Endodermal cell (in vitro differentiated cells): ENCODE measurements at regions not wholly inside any gene's neighbourhood (a gene's known extent, or its start where the extent isn't known, plus 50 kb on each side); places are given as distances from the start of the nearest gene placed in this dataset.
"Not testable (repeated sequence)": the region's sequence is repeated elsewhere in the genome, so short reads cannot be mapped to it uniquely, and the experiment has no call there.

Experiments used
- DNase-seq: peaks from one replicate; pipeline ENCODE4 v3.0.0-alpha.2; 2017
- H3K27ac ChIP-seq: 2 replicates; pipeline ENCODE4 v1.5.1; 2013; ENCODE audit warnings: mild to moderate bottlenecking, low read depth, low read length, moderate library complexity
- H3K27me3 ChIP-seq: 2 replicates; pipeline ENCODE4 v1.6.1; 2013; ENCODE audit warnings: mild to moderate bottlenecking, low read length, moderate library complexity; ENCODE audit not compliant: insufficient read depth, control insufficient read depth, poor library complexity, severe bottlenecking
- H3K36me3 ChIP-seq: 2 replicates; pipeline ENCODE4 v1.7.0; 2013; ENCODE audit warnings: mild to moderate bottlenecking, low read length, moderate library complexity; ENCODE audit not compliant: control insufficient read depth, insufficient read depth
- H3K4me1 ChIP-seq: one replicate; pipeline ENCODE4 v1.7.0; 2013; ENCODE audit warnings: low read length; ENCODE audit not compliant: control insufficient read depth, insufficient read depth
- H3K4me3 ChIP-seq: 2 replicates; pipeline ENCODE4 v1.5.1; 2013; ENCODE audit warnings: mild to moderate bottlenecking, low read length, moderate library complexity
- H3K9ac ChIP-seq: 2 replicates; pipeline ENCODE4 v1.6.1; 2013; ENCODE audit warnings: mild to moderate bottlenecking, low read length, moderate library complexity; ENCODE audit not compliant: poor library complexity, severe bottlenecking; ENCODE audit errors: extremely low read depth
- H3K9me3 ChIP-seq: 2 replicates; pipeline ENCODE4 v1.6.1; 2013; ENCODE audit warnings: mild to moderate bottlenecking, low read length, moderate library complexity; ENCODE audit not compliant: control insufficient read depth
- H3K27ac Mint-ChIP-seq: 2 replicates; pipeline ENCODE4 v1.8.0; 2020; ENCODE audit warnings: mixed read lengths
- H3K27me3 Mint-ChIP-seq: 2 replicates; pipeline ENCODE4 v1.8.0; 2021; ENCODE audit warnings: mild to moderate bottlenecking, mixed read lengths; ENCODE audit not compliant: insufficient read depth
- H3K36me3 Mint-ChIP-seq: 2 replicates; pipeline ENCODE4 v1.8.0; 2020; ENCODE audit warnings: low read depth, mixed read lengths
- H3K4me1 Mint-ChIP-seq: 2 replicates; pipeline ENCODE4 v1.8.0; 2020; ENCODE audit warnings: mixed read lengths
- H3K4me3 Mint-ChIP-seq: 2 replicates; pipeline ENCODE4 v1.8.0; 2020; ENCODE audit warnings: mild to moderate bottlenecking, moderate library complexity, mixed read lengths
- H3K9me3 Mint-ChIP-seq: 2 replicates; pipeline ENCODE4 v1.8.0; 2020; ENCODE audit warnings: mild to moderate bottlenecking, mixed read lengths
- WGBS, 2 experiments: methylation state at CpG; one replicate each; pipeline versions ENCODE4 v1.1.5 to v1.1.7; 2013; ENCODE audit warnings: missing lambda C conversion rate in 2 of 2, mixed read lengths in 1 of 2; ENCODE audit not compliant: insufficient coverage in 1 of 2, insufficient read length in 1 of 2; 5-methylcytosine and 5-hydroxymethylcytosine counted together
- TF ChIP-seq, protein P1 (sequence below): fragments of 200-600 bp; sonication (generic); conservative IDR thresholded peaks from 2 replicates; pipeline ENCODE4 v1.5.0; 2021; ENCODE audit warnings: antibody characterized with exemption, mild to moderate bottlenecking

DNA sequence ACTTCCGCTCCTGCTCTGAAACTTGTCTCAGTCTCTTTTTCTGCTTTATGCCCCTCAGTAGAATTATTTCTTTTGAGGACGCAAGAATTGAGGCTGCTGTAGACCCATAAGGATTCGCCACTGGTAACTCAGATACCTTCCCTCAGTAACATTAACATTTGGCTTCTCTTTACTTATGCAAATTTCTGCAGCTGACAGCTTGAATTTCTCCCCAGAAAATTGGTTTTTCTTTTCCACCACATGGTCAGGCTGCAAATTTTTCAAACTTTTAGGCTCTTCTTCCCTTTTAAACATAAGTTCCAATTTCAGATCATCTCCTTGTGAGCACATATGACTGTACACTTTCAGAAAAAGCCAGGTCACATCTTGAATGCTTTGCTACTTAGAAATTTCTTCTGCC, 839.3 kb upstream of the GRIA3 start:
- H3K4me3 ChIP-seq, result no peak overlapping the region
- H3K27me3 ChIP-seq, result no peaks in the 10 kb centered on the region
- Mint-ChIP-seq H3K27me3 (no peaks in the 10 kb centered on the region), H3K4me1 (no peaks in the 10 kb centered on the region), H3K4me3 (no peak overlapping the region), H3K9me3 (peaks cover 73% of the 10 kb centered on the region), H3K27ac (no peak overlapping the region), H3K36me3 (peaks cover 5% of the 10 kb centered on the region)
- TF ChIP-seq, protein P1, sequence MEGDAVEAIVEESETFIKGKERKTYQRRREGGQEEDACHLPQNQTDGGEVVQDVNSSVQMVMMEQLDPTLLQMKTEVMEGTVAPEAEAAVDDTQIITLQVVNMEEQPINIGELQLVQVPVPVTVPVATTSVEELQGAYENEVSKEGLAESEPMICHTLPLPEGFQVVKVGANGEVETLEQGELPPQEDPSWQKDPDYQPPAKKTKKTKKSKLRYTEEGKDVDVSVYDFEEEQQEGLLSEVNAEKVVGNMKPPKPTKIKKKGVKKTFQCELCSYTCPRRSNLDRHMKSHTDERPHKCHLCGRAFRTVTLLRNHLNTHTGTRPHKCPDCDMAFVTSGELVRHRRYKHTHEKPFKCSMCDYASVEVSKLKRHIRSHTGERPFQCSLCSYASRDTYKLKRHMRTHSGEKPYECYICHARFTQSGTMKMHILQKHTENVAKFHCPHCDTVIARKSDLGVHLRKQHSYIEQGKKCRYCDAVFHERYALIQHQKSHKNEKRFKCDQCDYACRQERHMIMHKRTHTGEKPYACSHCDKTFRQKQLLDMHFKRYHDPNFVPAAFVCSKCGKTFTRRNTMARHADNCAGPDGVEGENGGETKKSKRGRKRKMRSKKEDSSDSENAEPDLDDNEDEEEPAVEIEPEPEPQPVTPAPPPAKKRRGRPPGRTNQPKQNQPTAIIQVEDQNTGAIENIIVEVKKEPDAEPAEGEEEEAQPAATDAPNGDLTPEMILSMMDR, result no peak
- peaks cover 4% of the 10 kb centered on the region for H3K9me3 ChIP-seq
- no peaks in the 10 kb centered on the region for H3K4me1 ChIP-seq
- no peak overlapping the region for H3K27ac ChIP-seq
- no peak overlapping the region for H3K9ac ChIP-seq
- 86% methylated on average over 3 of the region's 3 CpGs; no CpG with 5 or more reads in 1 of the 2 experiments for WGBS, 2 experiments
- DNase-seq, result no peak
- H3K36me3 ChIP-seq, result no peaks in the 10 kb centered on the region

DNA sequence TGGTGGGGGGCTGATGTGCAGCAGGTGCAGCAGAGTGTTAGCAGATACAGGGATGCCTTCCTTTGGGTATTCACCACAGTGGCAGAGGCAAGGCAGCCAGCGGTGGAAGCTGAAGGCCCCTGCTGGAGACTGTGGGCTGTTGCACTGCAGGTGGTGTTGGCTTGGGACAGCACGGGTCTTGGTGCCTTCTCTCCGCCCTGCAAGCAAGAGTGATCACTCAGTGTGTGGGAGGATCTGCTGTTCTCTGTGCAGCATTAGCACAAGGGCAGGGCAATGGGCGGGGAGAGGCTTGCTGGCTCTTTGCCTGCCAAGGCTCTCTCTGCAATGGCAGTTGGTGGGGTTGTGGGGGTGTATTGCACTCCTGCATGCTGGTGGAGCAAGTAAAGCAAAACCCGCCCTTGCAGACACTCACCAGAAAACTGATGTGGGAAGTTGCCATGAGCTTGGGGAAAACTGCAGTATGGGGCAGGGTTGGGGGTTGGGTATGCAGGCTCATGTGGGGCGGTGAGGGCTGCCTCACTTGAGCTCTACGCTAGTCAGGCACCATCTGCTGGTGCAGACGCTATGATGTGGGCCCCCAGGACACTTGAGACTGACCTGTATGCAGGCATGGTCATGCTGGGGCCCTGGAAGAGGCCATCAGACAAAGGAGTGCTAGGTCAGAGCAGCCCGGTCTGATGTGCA, 820.8 kb upstream of the GRIA3 start:
- Histone ChIP-seq H3K27ac (no peak overlapping the region), H3K4me1 (no peaks in the 10 kb centered on the region), H3K4me3 (no peak overlapping the region), H3K9me3 (no peaks in the 10 kb centered on the region), H3K27me3 (no peaks in the 10 kb centered on the region), H3K36me3 (no peaks in the 10 kb centered on the region), H3K9ac (no peak overlapping the region)
- H3K27ac Mint-ChIP-seq, result no peak overlapping the region
- no peaks in the 10 kb centered on the region for H3K4me1 Mint-ChIP-seq
- TF ChIP-seq, protein P1, result peak; percentile 63
- DNase-seq, result peak; percentile 65
- H3K9me3 Mint-ChIP-seq, result peaks cover 56% of the 10 kb centered on the region
- no peak overlapping the region for H3K4me3 Mint-ChIP-seq
- H3K27me3 Mint-ChIP-seq, result no peaks in the 10 kb centered on the region
- no peaks in the 10 kb centered on the region for H3K36me3 Mint-ChIP-seq
- WGBS, 2 experiments, result 79% methylated on average over 9 of the region's 9 CpGs; no CpG with 5 or more reads in 1 of the 2 experiments

DNA sequence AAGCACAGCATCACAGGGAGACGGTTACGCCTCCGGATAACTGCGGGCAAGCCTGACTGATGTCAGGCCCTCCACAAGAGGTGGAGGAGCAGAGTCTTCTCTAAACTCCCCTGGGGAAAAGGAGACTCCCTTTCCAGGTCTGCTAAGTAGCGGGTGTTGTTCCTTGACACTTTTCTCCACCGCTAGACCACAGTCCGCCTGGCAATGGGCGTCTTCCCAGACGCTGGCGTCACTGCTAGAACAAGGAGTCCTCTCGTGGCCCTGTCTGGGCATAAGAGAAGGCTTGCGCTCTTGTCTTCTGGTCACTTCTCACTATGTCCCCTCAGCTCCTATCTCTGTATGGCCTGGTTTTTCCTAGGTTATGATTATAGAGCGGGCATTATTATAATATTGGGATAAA, 808.5 kb upstream of the GRIA3 start:
- H3K4me3 ChIP-seq, H3K4me1 ChIP-seq, H3K27me3 ChIP-seq, H3K27me3 Mint-ChIP-seq, H3K4me1 Mint-ChIP-seq, H3K36me3 Mint-ChIP-seq, DNase-seq, H3K9ac ChIP-seq, H3K9me3 ChIP-seq, H3K36me3 ChIP-seq, H3K27ac ChIP-seq, H3K27ac Mint-ChIP-seq, H3K4me3 Mint-ChIP-seq: not testable (repeated sequence)
- H3K9me3 Mint-ChIP-seq, result peaks cover 61% of the 10 kb centered on the region
- 96% methylated on average over 12 of the region's 13 CpGs; no CpG with 5 or more reads in 1 of the 2 experiments for WGBS, 2 experiments
